NCI-H226 (cell line): ENCODE measurements at regions not wholly inside any gene's neighbourhood (a gene's known extent, or its start where the extent isn't known, plus 50 kb on each side); places are given as distances from the start of the nearest gene placed in this dataset.
A peak's percentile ranks its signal among the peaks of the same experiment; 100 is the strongest.
"Not testable (repeated sequence)": the region's sequence is repeated elsewhere in the genome, so short reads cannot be mapped to it uniquely, and the experiment has no call there.

ENCODE experiments used
- DNase-seq: peaks from one replicate; pipeline ENCODE4 v3.0.0-alpha.2; 2015

GRCh38 chr12:63038713-63039100, 103.8 kb upstream of the PPM1H start:
- no peak for DNase-seq

GRCh38 chr12:63037746-63038712, 103.1 kb upstream of the PPM1H start:
- DNase-seq = no peak

DNA sequence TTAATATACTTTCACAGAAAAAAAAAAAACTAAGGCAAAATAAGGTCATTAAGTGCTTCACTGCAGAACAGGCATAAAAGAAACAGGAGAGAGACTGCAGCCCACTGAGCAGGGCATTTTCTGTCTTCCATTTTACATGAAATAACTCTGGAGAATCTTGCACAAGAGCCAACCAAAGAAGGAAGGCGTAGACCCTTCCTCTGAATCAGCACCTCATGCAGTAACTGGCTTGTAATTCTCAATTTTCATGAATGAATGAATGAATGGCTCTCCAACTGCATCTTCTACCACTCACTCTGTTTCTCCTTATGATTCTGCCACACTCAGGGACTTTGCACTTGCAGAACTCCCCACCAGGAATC, 102.0 kb upstream of the PPM1H start:
- no peak for DNase-seq

- no peak for DNase-seq
These were observed 101.4 kb upstream of the PPM1H start for GRCh38 chr12:63036216-63036973.

- DNase-seq = no peak
These were observed 99.7 kb upstream of the PPM1H start for GRCh38 chr12:63034601-63035000.

GRCh38 chr12:63029676-63030075, 94.7 kb upstream of the PPM1H start:
- DNase-seq = no peak

DNA sequence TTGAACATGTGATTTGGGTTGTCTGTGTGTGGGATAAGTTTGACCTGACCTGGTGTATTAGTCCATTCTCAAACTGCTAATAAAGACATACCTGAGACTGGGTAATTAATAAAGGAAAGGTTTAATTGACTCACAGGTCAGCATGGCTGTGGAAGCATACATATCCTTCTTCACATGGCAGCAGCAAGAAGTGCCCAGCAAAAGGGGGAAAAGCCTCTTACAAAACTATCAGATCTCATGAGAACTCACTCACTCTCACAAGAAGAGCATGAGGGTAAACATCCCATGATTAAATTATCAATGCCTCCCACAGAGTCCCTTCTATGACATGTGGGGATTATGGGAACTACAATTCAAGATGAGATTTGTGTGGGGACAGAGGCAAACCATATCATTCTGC, 94.0 kb upstream of the PPM1H start:
- DNase-seq = no peak

- no peak for DNase-seq
These were observed 90.2 kb upstream of the PPM1H start for GRCh38 chr12:63025116-63025515.

GRCh38 chr12:63023926-63024325, 89.0 kb upstream of the PPM1H start:
- no peak for DNase-seq

DNA sequence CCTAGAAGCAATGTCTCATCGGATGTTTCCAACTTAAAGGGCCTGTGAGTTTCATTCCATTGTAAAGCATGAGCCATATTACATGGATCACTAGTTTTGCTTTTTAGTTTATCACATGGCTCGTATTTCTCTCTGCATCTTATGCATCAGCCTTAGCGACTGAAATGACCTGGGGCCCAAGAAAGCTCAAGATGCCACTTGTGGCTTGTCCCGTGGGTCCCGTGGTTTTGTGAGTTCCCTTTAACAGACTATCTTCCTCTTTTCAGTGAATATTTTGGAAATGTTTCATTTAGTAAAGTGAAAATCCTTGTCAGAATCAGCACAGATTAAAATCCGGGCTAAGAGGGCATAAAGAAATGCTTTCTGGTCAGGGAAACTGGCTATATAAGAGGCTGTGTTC, 86.2 kb upstream of the PPM1H start:
- DNase-seq = no peak

- no peak for DNase-seq
These were observed 85.3 kb upstream of the PPM1H start for GRCh38 chr12:63020269-63020668.

GRCh38 chr12:63018273-63018672, 83.3 kb upstream of the PPM1H start:
- no peak for DNase-seq

DNA sequence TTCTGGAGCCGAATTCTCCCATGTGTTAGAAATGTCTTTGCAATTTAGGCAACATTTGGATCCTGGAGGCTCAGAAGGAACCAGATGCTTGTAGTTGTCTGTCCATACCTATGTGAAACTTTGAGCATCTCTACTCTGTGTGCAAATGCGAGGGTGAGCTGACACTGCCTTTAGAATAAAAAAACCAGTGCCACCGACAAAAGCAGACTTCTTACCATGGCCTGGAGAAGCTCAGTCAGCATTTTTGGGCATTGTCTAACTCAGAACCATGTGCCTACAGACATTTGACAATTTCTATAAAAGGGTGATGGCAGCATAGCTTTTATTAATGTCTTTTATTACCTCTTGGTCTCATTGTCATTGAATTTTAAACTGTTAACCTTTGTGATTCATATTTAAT, 78.4 kb upstream of the PPM1H start:
- DNase-seq = no peak

DNA sequence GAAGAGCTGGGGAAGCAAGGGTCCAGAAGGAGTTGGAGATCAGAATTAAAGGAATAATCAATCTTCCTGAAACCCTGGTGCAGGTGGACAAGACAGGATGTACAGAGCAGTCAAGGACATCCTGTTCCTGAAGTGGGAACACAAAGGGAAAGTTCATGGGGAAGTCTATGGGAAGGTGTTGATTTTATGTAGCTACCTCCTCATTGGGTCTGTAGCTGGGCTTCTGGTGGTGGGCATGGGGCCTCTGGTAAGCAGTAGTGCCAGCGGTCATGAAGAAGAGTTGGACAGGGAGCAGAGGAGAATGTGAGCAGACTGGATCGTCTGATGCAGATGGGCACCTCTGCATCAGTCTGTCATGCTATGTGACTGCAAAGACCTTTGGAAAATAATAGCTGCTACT, 75.7 kb upstream of the PPM1H start:
- DNase-seq = no peak

DNA sequence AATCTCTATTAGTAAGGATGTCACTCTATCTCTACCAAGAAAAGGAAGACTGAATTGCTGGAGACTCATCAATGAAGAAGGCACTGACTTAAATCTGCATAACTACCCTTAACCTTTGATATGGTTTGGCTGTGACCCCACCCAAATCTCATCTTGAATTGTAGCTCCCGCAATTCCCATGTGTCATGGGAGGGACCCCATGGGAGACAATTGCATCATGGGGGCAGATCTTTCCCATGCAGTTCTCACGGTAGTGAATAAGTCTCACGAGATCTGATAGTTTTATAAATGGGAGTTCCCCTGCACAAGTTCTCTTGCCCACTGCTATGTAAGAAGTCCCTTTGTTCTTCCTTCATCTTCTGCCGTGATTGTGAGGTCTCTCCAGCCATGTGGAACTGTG, 73.4 kb upstream of the PPM1H start:
- no peak for DNase-seq

DNA sequence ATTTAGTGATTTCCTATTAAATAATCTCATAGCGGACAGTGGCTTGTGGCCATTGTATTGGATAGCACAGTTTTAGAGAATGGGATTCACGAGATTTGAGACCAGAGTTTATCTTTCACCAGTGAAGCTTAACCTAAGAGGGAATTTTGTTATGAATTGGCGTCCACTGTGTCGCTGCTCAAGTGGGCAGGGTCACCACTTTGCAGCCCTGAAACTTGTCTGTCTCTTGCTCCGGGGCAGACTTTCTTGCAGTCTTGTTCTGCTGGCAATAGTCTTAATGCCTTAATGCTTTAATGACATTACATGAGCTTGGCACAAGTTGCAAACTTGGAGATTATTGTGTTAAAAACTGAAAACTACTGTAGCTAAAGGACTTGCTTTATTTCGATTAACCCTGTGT, 72.8 kb upstream of the PPM1H start:
- no peak for DNase-seq

DNA sequence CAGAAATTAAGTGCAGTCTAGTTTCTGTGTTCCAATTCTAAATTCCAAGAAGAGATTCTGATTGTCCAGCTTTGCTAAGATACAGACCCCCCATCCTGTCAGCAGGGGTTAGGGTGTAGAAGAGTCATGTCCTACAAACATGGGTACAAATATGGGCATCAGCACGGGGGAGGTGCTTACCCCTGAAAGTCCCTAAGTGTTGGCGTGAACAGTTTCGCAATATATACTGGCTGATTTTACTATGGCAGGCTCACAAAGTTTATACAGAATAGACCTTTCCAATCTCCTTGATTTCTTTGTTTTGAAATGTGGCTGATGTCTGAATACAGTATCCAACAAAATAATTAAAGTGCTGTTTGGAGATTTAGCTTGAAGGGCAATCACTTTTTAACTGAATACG, 71.6 kb upstream of the PPM1H start:
- DNase-seq = no peak

DNA sequence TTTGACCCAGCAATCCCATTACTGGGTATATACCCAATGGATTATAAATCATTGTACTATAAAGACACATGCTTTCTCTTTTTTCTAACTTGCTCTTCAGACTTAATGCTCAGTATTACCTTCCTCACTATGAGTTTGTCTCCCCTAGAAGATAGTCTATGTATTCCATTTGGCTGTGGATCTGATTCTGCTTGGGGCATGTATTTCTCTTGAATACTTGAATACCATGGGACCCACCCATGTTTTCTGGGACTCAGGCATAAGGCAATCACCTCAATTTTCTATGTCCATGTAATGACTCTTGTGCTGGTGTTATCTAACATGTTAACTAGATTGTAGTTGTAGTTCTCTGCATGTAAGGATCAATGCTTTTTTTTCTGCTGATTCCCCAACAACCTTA, 70.4 kb upstream of the PPM1H start:
- DNase-seq = no peak

DNA sequence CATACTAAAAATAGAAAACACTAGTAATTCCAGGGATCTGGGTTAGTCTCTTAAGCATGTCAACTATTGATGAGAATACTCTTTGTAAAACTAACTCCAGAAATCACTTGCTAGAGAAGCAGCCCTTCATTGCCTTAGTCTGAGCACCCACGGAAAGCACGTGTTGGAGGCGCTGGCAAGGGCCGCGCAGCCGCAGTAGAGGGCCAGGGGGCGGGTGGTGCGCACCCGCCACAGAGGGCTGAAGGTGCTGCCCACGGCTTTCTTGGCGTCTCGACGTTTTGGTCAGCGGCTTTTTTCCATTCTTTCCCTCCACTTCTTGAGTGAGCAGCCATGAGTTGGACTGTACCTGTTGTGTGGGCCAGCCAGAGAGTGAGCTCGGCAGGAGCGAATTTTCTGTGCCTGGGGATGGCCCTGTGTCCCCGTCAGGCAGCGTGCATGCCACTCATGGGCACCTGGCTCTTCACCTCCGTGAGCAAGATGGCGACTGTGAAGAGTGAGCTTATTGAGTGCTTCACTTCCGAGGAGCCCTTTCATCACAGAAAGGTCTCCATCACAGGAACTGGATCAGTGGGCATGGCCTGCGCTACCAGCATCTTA, 68.4 kb upstream of the PPM1H start:
- DNase-seq = no peak

DNA sequence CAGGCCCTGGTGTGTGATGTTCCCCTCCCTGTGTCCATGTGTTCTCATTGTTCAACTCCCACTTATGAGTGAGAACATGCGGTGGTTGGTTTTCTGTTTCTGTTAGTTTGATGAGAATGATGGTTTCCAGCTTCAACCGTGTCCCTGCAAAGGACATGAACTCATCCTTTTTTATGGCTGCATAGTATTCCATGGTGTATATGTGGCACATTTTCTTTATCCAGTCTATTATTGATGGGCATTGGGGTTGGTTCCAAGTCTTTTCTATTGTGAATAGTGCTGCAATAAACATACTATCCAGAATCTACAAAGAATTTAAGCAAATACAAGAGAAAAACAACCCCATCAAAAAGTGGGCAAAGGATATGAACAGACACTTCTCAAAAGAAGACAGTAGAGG, 67.1 kb upstream of the PPM1H start:
- DNase-seq = not testable (repeated sequence)

- peak; percentile 16 for DNase-seq
These were observed 63.5 kb upstream of the PPM1H start for GRCh38 chr12:62998454-62998853.

GRCh38 chr12:62995097-62995496, 60.1 kb upstream of the PPM1H start:
- DNase-seq = no peak

DNA sequence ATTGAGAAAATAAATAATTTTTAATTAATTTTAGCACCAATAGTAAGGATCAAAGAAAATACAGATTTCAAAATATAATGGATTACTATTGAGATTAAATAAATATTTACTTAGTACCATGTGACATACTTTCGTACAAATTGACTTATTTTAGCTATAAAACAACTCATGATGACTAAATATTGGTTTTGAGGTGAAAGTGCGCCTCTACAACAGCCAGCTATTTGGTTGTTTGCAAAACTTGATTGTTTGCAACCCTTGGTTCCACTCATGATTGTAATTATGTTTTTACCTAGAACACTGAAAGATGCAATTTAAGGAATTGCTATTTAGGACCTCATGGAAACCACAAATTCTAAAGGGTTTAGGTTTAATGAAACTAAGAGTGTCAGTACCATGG, 51.9 kb upstream of the PPM1H start:
- no peak for DNase-seq
